Chondrocyte (in vitro differentiated cells): ENCODE measurements at regions not wholly inside any gene's neighbourhood (a gene's known extent, or its start where the extent isn't known, plus 50 kb on each side); places are given as distances from the start of the nearest gene placed in this dataset.

Source experiments
- DNase-seq: peaks from one replicate; pipeline ENCODE4 v3.0.0; 2021; ENCODE audit warnings: mixed read lengths, low spot score
- H3K27ac Mint-ChIP-seq: one replicate; pipeline ENCODE4 v1.8.0; 2021; ENCODE audit warnings: mild to moderate bottlenecking, moderate library complexity, mixed read lengths; ENCODE audit not compliant: unreplicated experiment
- H3K27me3 Mint-ChIP-seq: 2 replicates; pipeline ENCODE4 v1.8.0; 2021; ENCODE audit warnings: low read depth, mixed read lengths
- H3K36me3 Mint-ChIP-seq: 2 replicates; pipeline ENCODE4 v1.8.0; 2021; ENCODE audit warnings: low read depth, mixed read lengths
- H3K4me1 Mint-ChIP-seq: 2 replicates; pipeline ENCODE4 v1.8.0; 2021; ENCODE audit warnings: low read depth, mild to moderate bottlenecking, mixed read lengths
- H3K4me3 Mint-ChIP-seq: one replicate; pipeline ENCODE4 v1.8.0; 2021; ENCODE audit warnings: mild to moderate bottlenecking, moderate library complexity, mixed read lengths; ENCODE audit not compliant: unreplicated experiment
- H3K9me3 Mint-ChIP-seq: 2 replicates; pipeline ENCODE4 v1.8.0; 2021; ENCODE audit warnings: low read depth, mixed read lengths
- CTCF ChIP-seq: fragments of 200-600 bp; sonication (generic); IDR thresholded peaks from 2 replicates; pipeline ENCODE4 v1.5.0; 2021; ENCODE audit warnings: antibody characterized with exemption, mild to moderate bottlenecking, moderate library complexity

- no peak for TF ChIP-seq CTCF
- Mint-ChIP-seq H3K4me3 (no peak overlapping the region), H3K36me3 (no peaks in the 10 kb centered on the region), H3K27ac (no peak overlapping the region), H3K9me3 (no peaks in the 10 kb centered on the region), H3K4me1 (peaks cover 4% of the 10 kb centered on the region), H3K27me3 (no peaks in the 10 kb centered on the region)
- no peak for DNase-seq
Observed at GRCh38 chr1:67632356-67632755, 52.6 kb upstream of the GADD45A start.

DNA sequence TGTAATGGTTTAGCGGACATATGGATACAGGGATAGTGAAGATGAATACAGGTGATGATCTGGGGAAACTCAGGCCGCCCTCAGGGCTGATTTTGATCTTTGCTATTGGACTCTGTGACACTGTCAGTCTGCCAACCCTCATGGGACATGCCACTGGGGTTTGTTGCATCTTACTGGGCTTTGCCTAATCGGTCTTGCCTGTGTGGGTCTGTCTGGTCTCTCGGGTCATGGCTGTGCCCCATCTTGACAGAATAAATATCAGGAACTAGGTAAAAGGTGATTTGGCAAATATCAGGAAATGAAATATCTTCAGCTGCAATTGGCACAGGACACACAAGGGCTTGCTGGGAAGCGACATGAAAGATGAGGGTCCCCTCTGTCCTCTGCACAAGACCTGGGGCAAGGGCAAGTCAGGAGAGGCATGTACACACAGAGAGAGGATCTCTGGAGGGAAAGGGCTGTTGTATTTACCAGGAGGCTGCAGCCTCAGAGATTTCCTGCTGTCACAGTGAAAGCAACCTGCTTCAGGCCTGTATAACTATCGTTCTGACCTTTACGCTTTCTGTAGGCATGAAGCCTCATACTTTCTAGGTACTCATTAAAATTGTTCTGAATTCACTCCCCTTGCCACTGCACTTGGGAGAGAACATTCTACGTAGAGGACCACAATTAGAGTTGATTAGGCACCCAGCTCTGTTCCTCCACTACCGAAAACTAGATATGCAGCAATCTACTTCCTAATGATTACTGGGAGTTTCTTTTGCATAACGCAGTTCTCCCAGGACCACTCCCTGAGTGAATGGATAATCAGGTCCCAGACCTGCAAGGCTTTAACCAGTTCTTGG is 52.0 kb upstream of the GADD45A start:
- Mint-ChIP-seq H3K9me3 (no peaks in the 10 kb centered on the region), H3K36me3 (no peaks in the 10 kb centered on the region), H3K4me3 (no peak overlapping the region), H3K27ac (no peak overlapping the region), H3K4me1 (peaks cover 4% of the 10 kb centered on the region), H3K27me3 (no peaks in the 10 kb centered on the region)
- TF ChIP-seq CTCF, result no peak
- DNase-seq, result no peak

GRCh38 chr1:67634396-67634935 is 50.5 kb upstream of the GADD45A start:
- Mint-ChIP-seq H3K9me3 (no peaks in the 10 kb centered on the region), H3K4me1 (peaks cover 1% of the 10 kb centered on the region), H3K36me3 (no peaks in the 10 kb centered on the region), H3K27me3 (no peaks in the 10 kb centered on the region), H3K4me3 (no peak overlapping the region), H3K27ac (no peak overlapping the region)
- no peak for DNase-seq
- TF ChIP-seq CTCF, result no peak

- Mint-ChIP-seq H3K4me3 (no peak overlapping the region), H3K27me3 (no peaks in the 10 kb centered on the region), H3K4me1 (no peaks in the 10 kb centered on the region), H3K36me3 (no peaks in the 10 kb centered on the region), H3K9me3 (no peaks in the 10 kb centered on the region), H3K27ac (no peak overlapping the region)
- DNase-seq, result no peak
- TF ChIP-seq CTCF, result no peak
Observed at GRCh38 chr1:67635055-67635809, 49.8 kb upstream of the GADD45A start.
